ENCODE measurements at regions not wholly inside any gene's neighbourhood (a gene's known extent, or its start where the extent isn't known, plus 50 kb on each side); places are given as distances from the start of the nearest gene placed in this dataset.

GRCh38 chr1:87530042-87530807, 201.5 kb downstream of the LMO4 start:
- H3K4me1 ChIP-seq: no peaks in the 10 kb centered on the region
- DNase-seq (no peak), ATAC-seq (peak in 1 of 2 donors; percentile 25)

GRCh38 chr1:87535551-87535950, 206.9 kb downstream of the LMO4 start:
- H3K9me3 ChIP-seq: no peaks in the 10 kb centered on the region
- ATAC-seq: no peak
- no peak for TF ChIP-seq CTCF (IDR thresholded peaks at IDR 0.05)
- H3K36me3 ChIP-seq: no peaks in the 10 kb centered on the region
- H3K27me3 ChIP-seq (ENCODE audit: low read depth): no peaks in the 10 kb centered on the region
- no peak for DNase-seq
- intact Hi-C loops (cut with DNase I): no loop called here
- no peak overlapping the region for H3K27ac ChIP-seq
- H3K4me3 ChIP-seq: no peak overlapping the region
- no peaks in the 10 kb centered on the region for H3K4me1 ChIP-seq

More at GRCh38 chr1:87530042-87530807, 201.5 kb downstream of the LMO4 start:
- no peaks in the 10 kb centered on the region for H3K36me3 ChIP-seq
- H3K4me3 ChIP-seq: no peak overlapping the region
- no peak for TF ChIP-seq CTCF (IDR thresholded peaks at IDR 0.05)
- H3K9me3 ChIP-seq: no peaks in the 10 kb centered on the region
- no peaks in the 10 kb centered on the region for H3K27me3 ChIP-seq (ENCODE audit: low read depth)
- intact Hi-C loops (cut with DNase I): no loop called here
- H3K27ac ChIP-seq: no peak overlapping the region

DNA sequence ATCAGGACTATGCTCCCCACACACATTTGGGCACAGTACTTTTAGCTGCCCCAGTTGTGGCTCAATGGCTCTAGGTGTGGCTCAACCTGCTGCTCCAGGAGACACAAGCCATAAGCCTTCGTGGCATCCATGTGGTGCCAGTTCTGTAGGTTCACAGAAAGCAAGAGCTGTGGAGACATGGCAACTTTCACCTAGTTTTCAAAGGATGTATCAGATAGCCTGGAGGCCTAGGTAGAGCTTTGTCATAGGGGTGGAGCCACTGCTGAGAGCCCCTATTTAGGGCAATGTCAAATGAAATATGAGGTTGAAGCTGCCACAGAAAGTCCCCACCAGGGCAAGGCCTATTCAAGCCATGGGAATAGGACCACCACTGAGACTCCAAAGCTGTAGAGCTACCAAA, 210.5 kb downstream of the LMO4 start:
- TF ChIP-seq CTCF (IDR thresholded peaks at IDR 0.05): no peak
- ATAC-seq: no peak
- no peak overlapping the region for H3K4me3 ChIP-seq

GRCh38 chr1:87542697-87543096, 214.0 kb downstream of the LMO4 start:
- Histone ChIP-seq H3K27me3 (ENCODE audit: low read depth) (no peaks in the 10 kb centered on the region), H3K4me3 (no peak overlapping the region), H3K9me3 (peaks cover 19% of the 10 kb centered on the region), H3K27ac (no peak overlapping the region), H3K36me3 (no peaks in the 10 kb centered on the region), H3K4me1 (no peaks in the 10 kb centered on the region)
- TF ChIP-seq CTCF (IDR thresholded peaks at IDR 0.05): no peak
- intact Hi-C loops (cut with DNase I): no loop called here
- DNase-seq (no peak), ATAC-seq (no peak)

More for the DNA sequence above, 210.5 kb downstream of the LMO4 start:
- H3K4me1 ChIP-seq: no peaks in the 10 kb centered on the region
- H3K9me3 ChIP-seq: peaks cover 19% of the 10 kb centered on the region
- H3K27ac ChIP-seq: no peak overlapping the region
- DNase-seq: no peak
- intact Hi-C loops (cut with DNase I): no loop called here
- no peaks in the 10 kb centered on the region for H3K27me3 ChIP-seq (ENCODE audit: low read depth)
- H3K36me3 ChIP-seq: no peaks in the 10 kb centered on the region

GRCh38 chr1:87549738-87550137, 221.1 kb downstream of the LMO4 start:
- DNase-seq: no peak
- H3K9me3 ChIP-seq: no peaks in the 10 kb centered on the region
- no peaks in the 10 kb centered on the region for H3K27me3 ChIP-seq (ENCODE audit: low read depth)
- H3K27ac ChIP-seq: no peak overlapping the region
- no peaks in the 10 kb centered on the region for H3K4me1 ChIP-seq
- peak in 1 of 2 donors; percentile 14 for ATAC-seq
- intact Hi-C loops (cut with DNase I): no loop called here
- no peak overlapping the region for H3K4me3 ChIP-seq
- no peaks in the 10 kb centered on the region for H3K36me3 ChIP-seq
- no peak for TF ChIP-seq CTCF (IDR thresholded peaks at IDR 0.05)
